CD4-positive, alpha-beta memory T cell (primary cell): ENCODE measurements at regions not wholly inside any gene's neighbourhood (a gene's known extent, or its start where the extent isn't known, plus 50 kb on each side); places are given as distances from the start of the nearest gene placed in this dataset.
A peak's percentile ranks its signal among the peaks of the same experiment; 100 is the strongest.
"Not testable (repeated sequence)": the region's sequence is repeated elsewhere in the genome, so short reads cannot be mapped to it uniquely, and the experiment has no call there.

ENCODE experiments used
- CTCF ChIA-PET: fragments of 350-600 bp; sonication (Branson Sonifier 250); formaldehyde crosslinking; loops from one replicate; lab custom pipeline; 2021; ENCODE audit warnings: inconsistent platforms; ENCODE audit not compliant: partially characterized antibody; lab: Charles Lee
- POLR2A ChIA-PET: fragments of 350-600 bp; sonication (Branson Sonifier 250); formaldehyde crosslinking; loops from one replicate; lab custom pipeline; 2021; ENCODE audit not compliant: partially characterized antibody; lab: Charles Lee
- DNase-seq, 5 donors: peaks; one replicate each; pipeline versions ENCODE4 v3.0.0 to v3.0.0-alpha.2; 2020 to 2022; ENCODE audit warnings: mixed read lengths in 1 of 5
- H3K27ac ChIP-seq: one replicate; pipeline ENCODE4 v1.7.0; 2013; ENCODE audit warnings: low read depth, low read length
- H3K27me3 ChIP-seq: 2 replicates; pipeline ENCODE4 v1.7.0; 2013; ENCODE audit warnings: mild to moderate bottlenecking, low read length, moderate library complexity; ENCODE audit not compliant: insufficient read depth
- H3K36me3 ChIP-seq: 2 replicates; pipeline ENCODE4 v1.7.0; 2013; ENCODE audit warnings: mild to moderate bottlenecking, low read length, moderate library complexity; ENCODE audit not compliant: insufficient read depth
- H3K4me1 ChIP-seq: 2 replicates; pipeline ENCODE4 v1.7.0; 2013; ENCODE audit warnings: mild to moderate bottlenecking, low read length, moderate library complexity; ENCODE audit not compliant: insufficient read depth
- H3K4me3 ChIP-seq, 2 donors: one replicate each; pipeline ENCODE4 v1.7.0; 2013; ENCODE audit warnings: low read length in 2 of 2, mild to moderate bottlenecking in 1 of 2
- H3K9me3 ChIP-seq, 2 donors: one replicate each; pipeline ENCODE4 v1.7.0; 2013; ENCODE audit warnings: low read length in 2 of 2, control low read depth in 1 of 2; ENCODE audit not compliant: control insufficient read depth in 1 of 2
- H3K27ac Mint-ChIP-seq, 7 donors: one replicate each; pipeline ENCODE4 v1.8.0; 2020 to 2021; ENCODE audit warnings: mixed read lengths in 7 of 7, mild to moderate bottlenecking in 6 of 7, inconsistent platforms in 3 of 7, moderate library complexity in 3 of 7
- H3K27me3 Mint-ChIP-seq, 2 donors: one replicate each; pipeline ENCODE4 v1.8.0; 2020 to 2021; ENCODE audit warnings: mixed read lengths in 2 of 2
- H3K36me3 Mint-ChIP-seq, 2 donors: one replicate each; pipeline ENCODE4 v1.8.0; 2020 to 2021; ENCODE audit warnings: mixed read lengths in 2 of 2, inconsistent platforms in 1 of 2, mild to moderate bottlenecking in 1 of 2
- H3K4me1 Mint-ChIP-seq, 4 donors: one replicate each; pipeline ENCODE4 v1.8.0; 2020 to 2021; ENCODE audit warnings: mixed read lengths in 4 of 4, mild to moderate bottlenecking in 1 of 4
- H3K4me3 Mint-ChIP-seq, 8 donors: one replicate each; pipeline ENCODE4 v1.8.0; 2020 to 2021; ENCODE audit warnings: mixed read lengths in 8 of 8, mild to moderate bottlenecking in 7 of 8, moderate library complexity in 6 of 8, inconsistent platforms in 3 of 8
- H3K9me3 Mint-ChIP-seq, 8 donors: one replicate each; pipeline ENCODE4 v1.8.0; 2020 to 2021; ENCODE audit warnings: mixed read lengths in 8 of 8, mild to moderate bottlenecking in 5 of 8, inconsistent platforms in 3 of 8, moderate library complexity in 1 of 8
- intact Hi-C: fragments of 100-400 bp; cut with micrococcal nuclease; formaldehyde crosslinking; loops from one replicate; pipeline ENCODE4 v1.15.1; 2023

DNA sequence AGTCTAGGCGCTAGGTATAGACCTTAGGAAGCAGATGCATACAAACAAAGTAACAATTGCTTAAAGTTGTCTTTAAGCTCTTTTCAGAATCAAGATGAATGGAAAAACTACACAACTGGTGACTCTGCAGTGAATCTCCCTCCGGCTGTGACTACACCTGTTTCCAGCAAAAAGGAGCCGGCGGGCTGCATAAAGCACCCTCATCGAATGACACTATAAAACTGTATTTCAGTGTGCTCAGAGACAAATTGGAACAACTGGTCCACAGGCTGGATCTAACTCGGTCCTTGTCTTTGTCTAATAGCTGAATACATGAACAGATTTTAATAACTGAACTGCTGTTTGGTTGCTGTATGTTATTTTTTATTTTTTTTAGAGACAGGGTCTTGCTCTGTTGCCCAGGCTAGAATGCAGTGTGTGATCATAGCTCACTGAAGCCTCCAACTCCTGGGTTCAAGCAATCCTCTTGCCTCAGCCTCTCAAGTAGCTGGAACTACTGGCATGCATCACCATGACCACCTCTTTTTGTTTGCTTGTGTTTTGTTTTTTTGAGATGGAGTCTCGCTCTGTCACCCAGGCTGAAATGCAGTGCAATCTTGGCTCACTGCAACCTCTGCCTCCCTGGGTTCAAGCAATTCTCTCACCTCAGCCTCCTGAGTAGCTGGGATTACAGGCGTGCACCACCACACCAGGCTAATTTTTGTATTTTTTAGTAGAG, 64.2 kb upstream of the SVIL start:
- ChIA-PET CTCF (interaction anchor here (1.0 to 1.3 kb wide), 2 partner anchors 10 kb away, joined by 3 to 5 read pairs; no protein-coding TSS in a partner anchor), POLR2A (no interaction called here)
- Mint-ChIP-seq H3K4me3 (no peak overlapping the region), H3K9me3 (peaks cover 0 to 1% (median 0%) of the 10 kb centered on the region in 8 donors), H3K36me3 (peaks cover 0 to 10% of the 10 kb centered on the region in 2 donors), H3K4me1 (peaks cover 21 to 41% (median 28%) of the 10 kb centered on the region in 4 donors), H3K27me3 (no peaks in the 10 kb centered on the region), H3K27ac (no peak overlapping the region)
- Histone ChIP-seq H3K36me3 (no peaks in the 10 kb centered on the region), H3K27ac (no peak overlapping the region), H3K4me3 (no peak overlapping the region), H3K27me3 (no peaks in the 10 kb centered on the region), H3K4me1 (peaks cover 17% of the 10 kb centered on the region), H3K9me3 (no peaks in the 10 kb centered on the region)
- intact Hi-C loops, result no loop called here
- DNase-seq, result no peak

DNA sequence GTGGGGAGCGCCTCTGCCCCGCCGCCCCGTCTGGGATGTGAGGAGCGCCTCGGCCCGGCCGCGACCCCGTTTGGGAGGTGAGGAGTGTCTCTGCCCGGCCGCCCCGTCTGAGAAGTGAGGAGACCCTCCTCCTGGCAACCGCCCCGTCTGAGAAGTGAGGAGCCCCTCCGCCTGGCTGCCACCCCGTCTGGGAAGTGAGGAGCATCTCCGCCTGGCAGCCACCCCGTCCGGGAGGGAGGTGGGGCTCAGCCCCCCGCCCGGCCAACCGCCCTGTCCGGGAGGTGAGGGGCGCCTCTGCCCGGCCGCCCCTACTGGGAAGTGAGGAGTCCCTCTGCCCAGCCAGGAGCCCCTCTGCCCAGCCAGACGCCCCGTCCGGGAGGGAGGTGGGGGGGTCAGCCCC, 61.8 kb upstream of the SVIL start:
- H3K4me3 Mint-ChIP-seq, H3K27me3 Mint-ChIP-seq, CTCF ChIA-PET, H3K9me3 ChIP-seq, DNase-seq, H3K27ac Mint-ChIP-seq, intact Hi-C loops, H3K27me3 ChIP-seq, H3K9me3 Mint-ChIP-seq, H3K36me3 ChIP-seq, H3K27ac ChIP-seq, H3K4me3 ChIP-seq, POLR2A ChIA-PET, H3K4me1 ChIP-seq: not testable (repeated sequence)
- H3K4me1 Mint-ChIP-seq, result peaks cover 11 to 36% (median 23%) of the 10 kb centered on the region in 4 donors
- peaks cover 1 to 10% of the 10 kb centered on the region in 2 donors for H3K36me3 Mint-ChIP-seq

DNA sequence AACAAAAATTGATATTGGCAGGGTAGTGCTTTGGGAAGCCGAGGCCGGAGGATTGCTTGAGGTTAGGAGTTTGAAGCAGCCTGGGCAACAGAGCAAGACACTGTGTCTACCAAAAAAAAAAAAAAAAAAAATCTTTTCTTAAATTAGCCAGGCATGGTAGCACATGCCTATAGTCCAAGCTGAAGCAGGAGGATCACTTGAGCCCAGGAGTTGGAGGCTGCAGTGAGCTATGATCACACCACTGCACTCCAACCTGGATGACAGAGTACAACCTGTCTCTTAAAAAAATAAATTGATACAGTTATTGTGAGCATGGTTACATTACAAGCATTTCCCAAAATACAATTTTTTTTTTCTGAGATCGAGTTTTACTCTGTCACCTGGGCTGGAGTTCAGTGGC, 59.4 kb upstream of the SVIL start:
- Histone ChIP-seq H3K9me3 (no peaks in the 10 kb centered on the region), H3K36me3 (no peaks in the 10 kb centered on the region), H3K27ac (no peak overlapping the region), H3K4me1 (peaks cover 4% of the 10 kb centered on the region), H3K4me3 (no peak overlapping the region), H3K27me3 (no peaks in the 10 kb centered on the region)
- POLR2A ChIA-PET, result interaction anchor here (0.5 to 1.4 kb wide), 2 partner anchors 9 to 60 kb away, joined by 3 to 4 read pairs; partner anchors contain the start of gene SVIL
- Mint-ChIP-seq H3K4me3 (no peak overlapping the region), H3K27me3 (no peaks in the 10 kb centered on the region), H3K9me3 (no peaks in the 10 kb centered on the region), H3K27ac (peak overlapping the region in 3 of 7 donors; percentile 10 to 85 (median 83)), H3K4me1 (peaks cover 11 to 29% (median 21%) of the 10 kb centered on the region in 4 donors), H3K36me3 (peaks cover 1 to 5% of the 10 kb centered on the region in 2 donors)
- intact Hi-C loops, result no loop called here
- CTCF ChIA-PET, result no interaction called here
- no peak for DNase-seq

DNA sequence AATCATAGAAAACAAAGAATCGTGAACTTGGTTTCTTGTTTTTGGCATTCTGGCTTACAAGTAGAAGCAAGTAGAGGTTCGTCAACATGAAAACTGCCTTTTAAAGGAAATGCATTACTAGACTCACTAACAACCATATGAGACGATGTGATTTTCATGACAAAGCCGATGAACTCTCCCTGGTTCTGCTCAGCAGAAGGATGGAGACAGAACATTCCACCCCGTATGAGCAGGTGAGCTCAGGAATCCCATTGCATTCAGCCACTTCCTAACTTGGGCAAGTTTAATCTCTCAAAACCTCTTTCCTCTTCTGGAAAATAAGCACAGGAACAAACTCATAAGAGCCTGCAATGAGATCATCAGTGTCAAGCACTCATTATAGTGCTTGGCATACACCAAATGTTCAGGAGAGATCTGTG, 57.4 kb upstream of the SVIL start:
- POLR2A ChIA-PET, result interaction anchor here (3.6 kb wide), 1 partner anchor 11 kb away, joined by 15 read pairs; no protein-coding TSS in a partner anchor
- DNase-seq, result no peak
- Histone ChIP-seq H3K9me3 (no peaks in the 10 kb centered on the region), H3K36me3 (no peaks in the 10 kb centered on the region), H3K27ac (no peak overlapping the region), H3K27me3 (no peaks in the 10 kb centered on the region), H3K4me1 (peaks cover 24% of the 10 kb centered on the region), H3K4me3 (no peak overlapping the region)
- H3K36me3 Mint-ChIP-seq, result peaks cover 1 to 5% of the 10 kb centered on the region in 2 donors
- peaks cover 0 to 1% (median 0%) of the 10 kb centered on the region in 8 donors for H3K9me3 Mint-ChIP-seq
- H3K27me3 Mint-ChIP-seq, result no peaks in the 10 kb centered on the region
- peaks cover 26 to 48% (median 39%) of the 10 kb centered on the region in 4 donors for H3K4me1 Mint-ChIP-seq
- no peak overlapping the region for H3K4me3 Mint-ChIP-seq
- peak overlapping the region in 1 of 7 donors; percentile 75 for H3K27ac Mint-ChIP-seq
- CTCF ChIA-PET, result interaction anchor here (1.9 kb wide), 1 partner anchor 8 kb away, joined by 4 read pairs; no protein-coding TSS in a partner anchor
- intact Hi-C loops, result no loop called here

DNA sequence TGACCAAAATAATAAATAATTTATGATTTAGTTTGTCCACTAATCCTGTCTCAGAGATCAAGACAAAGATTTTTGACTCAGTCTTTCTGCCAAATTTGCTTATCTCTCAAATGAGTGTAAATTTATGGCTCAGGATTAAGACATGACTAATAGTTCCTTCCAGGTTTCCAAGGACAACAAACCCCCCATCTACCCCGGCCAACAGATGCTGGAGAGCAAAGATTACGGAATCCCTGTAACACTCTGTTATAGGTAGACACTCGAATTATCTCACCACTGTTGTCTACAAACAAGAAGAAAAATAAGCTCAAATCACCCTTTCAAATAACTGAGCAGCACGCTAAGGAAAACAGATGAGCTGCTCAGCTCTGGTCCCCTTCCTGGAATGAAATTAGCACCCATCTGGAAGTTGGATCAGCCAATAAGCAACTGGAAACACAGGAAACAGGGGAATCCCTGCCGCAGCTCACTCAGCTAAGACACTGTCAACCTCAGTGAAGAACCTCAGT, 56.8 kb upstream of the SVIL start:
- Mint-ChIP-seq H3K36me3 (peaks cover 2 to 5% of the 10 kb centered on the region in 2 donors), H3K9me3 (peaks cover 0 to 1% (median 0%) of the 10 kb centered on the region in 8 donors), H3K27ac (peak overlapping the region in 2 of 7 donors; percentile 10 to 81), H3K4me3 (no peak overlapping the region), H3K27me3 (no peaks in the 10 kb centered on the region), H3K4me1 (peaks cover 27 to 53% (median 42%) of the 10 kb centered on the region in 4 donors)
- no peaks in the 10 kb centered on the region for H3K36me3 ChIP-seq
- no peak overlapping the region for H3K4me3 ChIP-seq
- intact Hi-C loops, result no loop called here
- no peak for DNase-seq
- no peak overlapping the region for H3K27ac ChIP-seq
- CTCF ChIA-PET, result interaction anchor here (1.9 kb wide), 1 partner anchor 8 kb away, joined by 4 read pairs; no protein-coding TSS in a partner anchor
- peaks cover 26% of the 10 kb centered on the region for H3K4me1 ChIP-seq
- no peaks in the 10 kb centered on the region for H3K27me3 ChIP-seq
- POLR2A ChIA-PET, result interaction anchor here (3.6 kb wide), 1 partner anchor 10 kb away, joined by 15 read pairs; no protein-coding TSS in a partner anchor
- no peaks in the 10 kb centered on the region for H3K9me3 ChIP-seq

DNA sequence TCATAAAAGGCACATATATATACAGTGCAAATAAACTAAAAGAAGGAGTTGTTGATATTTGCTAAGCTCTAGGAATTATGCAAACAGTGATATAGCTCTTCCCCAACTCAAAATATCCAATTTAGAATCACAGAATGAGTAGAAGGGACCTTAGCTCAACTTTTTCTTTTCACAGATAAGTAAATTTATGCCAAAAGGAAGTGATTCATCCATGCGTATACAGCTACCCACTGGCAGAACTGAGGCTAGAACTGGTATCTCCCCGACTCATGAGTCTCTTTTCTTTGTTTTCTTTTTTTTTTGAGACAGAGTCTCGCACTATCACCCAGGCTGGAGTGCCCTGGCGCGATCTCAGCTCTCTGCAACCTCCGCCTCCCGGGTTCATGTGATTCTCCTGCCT, 54.2 kb upstream of the SVIL start:
- peak in 1 of 5 donors; percentile 56 for DNase-seq
- peak overlapping the region in 6 of 7 donors; percentile 61 to 89 (median 76) for H3K27ac Mint-ChIP-seq
- intact Hi-C loops, result loop anchor here (1.0 kb wide), 1 partner anchor 8 kb away; no protein-coding TSS in a partner anchor
- H3K9me3 Mint-ChIP-seq, result peaks cover 0 to 1% (median 0%) of the 10 kb centered on the region in 8 donors
- ChIA-PET CTCF (interaction anchor here (0.6 to 1.8 kb wide), 9 partner anchors 11 to 98 kb away, joined by 3 to 10 read pairs (median 3); no protein-coding TSS in a partner anchor), POLR2A (interaction anchor here (0.9 to 1.9 kb wide), 6 partner anchors 9 to 54 kb away, joined by 3 to 10 read pairs (median 6); partner anchors contain the start of gene SVIL)
- no peaks in the 10 kb centered on the region for H3K27me3 Mint-ChIP-seq
- Histone ChIP-seq H3K27ac (no peak overlapping the region), H3K4me1 (peaks cover 26% of the 10 kb centered on the region), H3K27me3 (no peaks in the 10 kb centered on the region), H3K4me3 (no peak overlapping the region), H3K9me3 (no peaks in the 10 kb centered on the region), H3K36me3 (no peaks in the 10 kb centered on the region)
- peaks cover 31 to 78% (median 55%) of the 10 kb centered on the region in 4 donors for H3K4me1 Mint-ChIP-seq
- H3K36me3 Mint-ChIP-seq, result peaks cover 18 to 20% of the 10 kb centered on the region in 2 donors
- H3K4me3 Mint-ChIP-seq, result peak overlapping the region in 5 of 8 donors; percentile 43 to 59 (median 51)
